Caco-2 (cell line): ENCODE measurements at regions not wholly inside any gene's neighbourhood (a gene's known extent, or its start where the extent isn't known, plus 50 kb on each side); places are given as distances from the start of the nearest gene placed in this dataset.

ENCODE experiments used
- BruUV-seq: library from RNA; stranded (reverse); fragments of 400-500 nt; replicated peaks from 2 replicates; lab custom pipeline; 2021; lab: Mats Ljungman, UMichigan
- CTCF ChIA-PET: fragments of 300-600 bp; sonication (Branson Sonifier 250); formaldehyde crosslinking; loops from one replicate; lab custom pipeline; 2022; ENCODE audit warnings: antibody characterized with exemption; lab: Charles Lee
- POLR2A ChIA-PET: fragments of 300-600 bp; sonication (Branson Sonifier 250); formaldehyde crosslinking; loops from one replicate; lab custom pipeline; 2022; ENCODE audit warnings: antibody characterized with exemption; lab: Charles Lee
- DNase-seq, 2 experiments: peaks; one replicate each; pipeline versions ENCODE4 v3.0.0 to v3.0.0-alpha.2; 2020 to 2022
- H3K27me3 ChIP-seq: replicated peaks from 2 replicates; pipeline ENCODE4 v1.6.0; 2011; ENCODE audit warnings: low read length; ENCODE audit not compliant: control insufficient read depth, insufficient read depth
- H3K36me3 ChIP-seq: 2 replicates; pipeline ENCODE4 v1.5.1; 2011; ENCODE audit warnings: low read length; ENCODE audit not compliant: control insufficient read depth, insufficient read depth
- H3K4me1 ChIP-seq: fragments of 250-450 bp; sonication (Bioruptor Pico); 2 replicates; pipeline ENCODE4 v1.5.1; 2020; ENCODE audit warnings: mild to moderate bottlenecking
- H3K4me3 ChIP-seq: 2 replicates; pipeline ENCODE4 v1.5.1; 2011; ENCODE audit warnings: low read depth, mild to moderate bottlenecking, control low read depth, low read length
- H3K9me3 ChIP-seq: fragments of 250-450 bp; sonication (Bioruptor Pico); 2 replicates; pipeline ENCODE4 v1.5.1; 2020; ENCODE audit warnings: mild to moderate bottlenecking, moderate library complexity
- H3K27ac Mint-ChIP-seq: one replicate; pipeline ENCODE4 v1.8.0; 2022; ENCODE audit warnings: mixed read lengths; ENCODE audit not compliant: unreplicated experiment
- H3K27me3 Mint-ChIP-seq: one replicate; pipeline ENCODE4 v1.8.0; 2022; ENCODE audit warnings: mixed read lengths; ENCODE audit not compliant: insufficient read depth, unreplicated experiment
- H3K36me3 Mint-ChIP-seq: one replicate; pipeline ENCODE4 v1.8.0; 2022; ENCODE audit warnings: mild to moderate bottlenecking, mixed read lengths; ENCODE audit not compliant: insufficient read depth, unreplicated experiment
- H3K4me1 Mint-ChIP-seq: one replicate; pipeline ENCODE4 v1.8.0; 2022; ENCODE audit warnings: low read depth, mixed read lengths; ENCODE audit not compliant: unreplicated experiment
- H3K4me3 Mint-ChIP-seq: one replicate; pipeline ENCODE4 v1.8.0; 2022; ENCODE audit warnings: mild to moderate bottlenecking, moderate library complexity, mixed read lengths; ENCODE audit not compliant: unreplicated experiment
- H3K9me3 Mint-ChIP-seq: one replicate; pipeline ENCODE4 v1.8.0; 2022; ENCODE audit warnings: mixed read lengths; ENCODE audit not compliant: unreplicated experiment
- intact Hi-C: fragments of 100-400 bp; cut with micrococcal nuclease; formaldehyde crosslinking; loops from one replicate; pipeline ENCODE4 v1.10.0; 2022; ENCODE audit not compliant: unreplicated experiment
- TF ChIP-seq, protein P1 (sequence below), 2 experiments: fragments of 200-600 bp in 1 of 2; IDR thresholded peaks; 1 replicate in 1 of 2; 2 replicates in 1 of 2; pipeline versions ENCODE4 v1.5.1 to v1.8.0; 2011 to 2022; ENCODE audit warnings: antibody characterized with exemption in 1 of 2, control low read depth in 1 of 2, inconsistent platforms in 1 of 2, low read depth in 1 of 2, low read length in 1 of 2, mild to moderate bottlenecking in 1 of 2, moderate library complexity in 1 of 2; ENCODE audit not compliant: insufficient read depth in 1 of 2, severe bottlenecking in 1 of 2, unreplicated experiment in 1 of 2

DNA sequence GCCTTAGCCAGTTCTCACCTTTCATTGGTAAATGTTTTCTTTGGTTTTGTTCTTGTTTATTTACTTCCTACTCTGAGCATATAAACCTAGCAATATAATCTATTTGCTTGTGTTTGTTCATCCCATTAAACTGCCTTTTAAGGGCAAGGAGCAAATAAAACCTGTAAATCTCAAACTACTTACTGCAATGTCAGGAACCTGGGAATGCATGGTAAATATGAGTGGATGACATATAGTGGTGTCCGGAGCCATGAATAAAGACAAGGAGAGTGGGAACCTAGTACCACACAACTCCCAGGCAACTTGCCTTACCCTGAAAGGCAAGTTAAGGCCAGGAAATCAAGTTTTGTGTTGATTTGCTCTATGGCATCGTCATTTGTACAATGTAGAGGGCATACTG lies 1133.7 kb upstream of the NCAM2 start:
- no peak for DNase-seq
- Histone ChIP-seq H3K9me3 (no peaks in the 10 kb centered on the region), H3K36me3 (no peaks in the 10 kb centered on the region), H3K4me1 (no peaks in the 10 kb centered on the region), H3K27me3 (no peaks in the 10 kb centered on the region), H3K4me3 (no peak overlapping the region)
- TF ChIP-seq, protein P1, sequence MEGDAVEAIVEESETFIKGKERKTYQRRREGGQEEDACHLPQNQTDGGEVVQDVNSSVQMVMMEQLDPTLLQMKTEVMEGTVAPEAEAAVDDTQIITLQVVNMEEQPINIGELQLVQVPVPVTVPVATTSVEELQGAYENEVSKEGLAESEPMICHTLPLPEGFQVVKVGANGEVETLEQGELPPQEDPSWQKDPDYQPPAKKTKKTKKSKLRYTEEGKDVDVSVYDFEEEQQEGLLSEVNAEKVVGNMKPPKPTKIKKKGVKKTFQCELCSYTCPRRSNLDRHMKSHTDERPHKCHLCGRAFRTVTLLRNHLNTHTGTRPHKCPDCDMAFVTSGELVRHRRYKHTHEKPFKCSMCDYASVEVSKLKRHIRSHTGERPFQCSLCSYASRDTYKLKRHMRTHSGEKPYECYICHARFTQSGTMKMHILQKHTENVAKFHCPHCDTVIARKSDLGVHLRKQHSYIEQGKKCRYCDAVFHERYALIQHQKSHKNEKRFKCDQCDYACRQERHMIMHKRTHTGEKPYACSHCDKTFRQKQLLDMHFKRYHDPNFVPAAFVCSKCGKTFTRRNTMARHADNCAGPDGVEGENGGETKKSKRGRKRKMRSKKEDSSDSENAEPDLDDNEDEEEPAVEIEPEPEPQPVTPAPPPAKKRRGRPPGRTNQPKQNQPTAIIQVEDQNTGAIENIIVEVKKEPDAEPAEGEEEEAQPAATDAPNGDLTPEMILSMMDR (IDR thresholded peaks at IDR 0.05; ENCODE audit: insufficient read depth in 1 of 2, low read depth in 1 of 2, low read length in 1 of 2, severe bottlenecking in 1 of 2, unreplicated experiment in 1 of 2), result no peak
- Mint-ChIP-seq H3K9me3 (no peaks in the 10 kb centered on the region), H3K27me3 (no peaks in the 10 kb centered on the region), H3K4me1 (no peaks in the 10 kb centered on the region), H3K27ac (no peak overlapping the region), H3K36me3 (no peaks in the 10 kb centered on the region), H3K4me3 (no peak overlapping the region)
- BruUV-seq, result no TSS peak
- ChIA-PET POLR2A (no interaction called here), CTCF (no interaction called here)
- intact Hi-C loops, result no loop called here

DNA sequence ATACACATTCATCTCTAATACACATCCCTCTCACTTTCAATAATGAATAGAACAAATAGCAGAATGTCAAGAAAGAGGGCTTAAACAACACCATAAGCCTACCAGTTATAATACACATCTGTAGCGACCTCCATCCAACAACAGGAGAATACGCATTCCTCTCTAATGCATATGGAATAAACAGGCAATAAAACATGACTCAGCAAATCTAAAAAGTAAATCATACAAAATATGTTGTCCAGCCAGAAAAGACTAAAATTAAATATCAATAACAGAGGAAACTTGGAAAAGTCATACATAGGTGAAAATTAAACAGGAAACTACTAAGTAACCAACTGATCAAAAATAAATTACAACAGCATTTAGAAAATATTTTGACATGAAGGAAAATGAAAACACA lies 1127.5 kb upstream of the NCAM2 start:
- no peaks in the 10 kb centered on the region for H3K27me3 Mint-ChIP-seq
- no TSS peak for BruUV-seq
- H3K36me3 ChIP-seq, result no peaks in the 10 kb centered on the region

DNA sequence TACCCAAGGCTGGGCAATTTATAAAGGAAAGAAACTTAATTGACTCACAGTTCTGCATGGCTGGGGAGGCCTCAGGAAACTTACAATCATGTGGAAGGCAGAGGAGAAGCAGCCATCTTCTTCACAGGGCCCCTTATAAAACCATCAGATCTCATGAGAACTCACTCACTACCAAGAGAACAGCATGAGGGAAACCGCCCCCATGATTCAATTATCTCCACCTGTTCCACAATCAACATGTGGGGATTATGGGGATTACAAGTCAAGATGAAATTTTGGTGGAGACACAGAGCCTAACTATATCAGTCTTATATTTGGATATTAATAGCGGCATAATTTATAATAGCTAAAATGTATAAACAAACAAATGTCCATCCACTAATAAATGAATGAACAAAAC lies 1123.7 kb upstream of the NCAM2 start:
- H3K4me1 ChIP-seq, result no peaks in the 10 kb centered on the region
- intact Hi-C loops, result no loop called here
- no peak overlapping the region for H3K27ac Mint-ChIP-seq
- H3K9me3 ChIP-seq, result no peaks in the 10 kb centered on the region
- ChIA-PET POLR2A (no interaction called here), CTCF (no interaction called here)
- H3K27me3 ChIP-seq, result no peaks in the 10 kb centered on the region
- no peaks in the 10 kb centered on the region for H3K36me3 Mint-ChIP-seq
- DNase-seq, result no peak
- H3K9me3 Mint-ChIP-seq, result no peaks in the 10 kb centered on the region
- no peaks in the 10 kb centered on the region for H3K27me3 Mint-ChIP-seq
- H3K4me1 Mint-ChIP-seq, result no peaks in the 10 kb centered on the region
- BruUV-seq, result no TSS peak
- H3K36me3 ChIP-seq, result no peaks in the 10 kb centered on the region
- no peak overlapping the region for H3K4me3 ChIP-seq
- H3K4me3 Mint-ChIP-seq, result no peak overlapping the region
- TF ChIP-seq, protein P1 (IDR thresholded peaks at IDR 0.05; ENCODE audit: insufficient read depth in 1 of 2, low read depth in 1 of 2, low read length in 1 of 2, severe bottlenecking in 1 of 2, unreplicated experiment in 1 of 2), result no peak

More for the DNA sequence above, 1127.5 kb upstream of the NCAM2 start:
- TF ChIP-seq, protein P1 (IDR thresholded peaks at IDR 0.05; ENCODE audit: insufficient read depth in 1 of 2, low read depth in 1 of 2, low read length in 1 of 2, severe bottlenecking in 1 of 2, unreplicated experiment in 1 of 2), result no peak
- POLR2A ChIA-PET, result no interaction called here
- Mint-ChIP-seq H3K36me3 (no peaks in the 10 kb centered on the region), H3K27ac (no peak overlapping the region), H3K4me1 (no peaks in the 10 kb centered on the region), H3K4me3 (no peak overlapping the region), H3K9me3 (no peaks in the 10 kb centered on the region)
- no peaks in the 10 kb centered on the region for H3K9me3 ChIP-seq
- no peaks in the 10 kb centered on the region for H3K27me3 ChIP-seq
- H3K4me3 ChIP-seq, result no peak overlapping the region
- CTCF ChIA-PET, result no interaction called here
- no peak for DNase-seq
- H3K4me1 ChIP-seq, result no peaks in the 10 kb centered on the region
- intact Hi-C loops, result no loop called here
